HCT116 (cell line): ENCODE measurements at regions not wholly inside any gene's neighbourhood (a gene's known extent, or its start where the extent isn't known, plus 50 kb on each side); places are given as distances from the start of the nearest gene placed in this dataset.

ENCODE experiments used
- CTCF ChIP-seq, 3 experiments: fragments of 200-600 bp in 1 of 3; sonication (generic) in 1 of 3; IDR thresholded peaks in 2 of 3; conservative IDR thresholded peaks in 1 of 3; 2 replicates each; pipeline ENCODE4 v1.5.1; 2012 to 2017; ENCODE audit warnings: low read depth in 2 of 3, low read length in 2 of 3, antibody characterized with exemption in 1 of 3, borderline replicate concordance in 1 of 3, control low read depth in 1 of 3, mild to moderate bottlenecking in 1 of 3, mixed read lengths in 1 of 3, mixed run types in 1 of 3, moderate library complexity in 1 of 3; ENCODE audit not compliant: insufficient read depth in 1 of 3
- MAX ChIP-seq: IDR thresholded peaks from 2 replicates; pipeline ENCODE4 v1.6.1; 2012
- POLR2A ChIP-seq: IDR thresholded peaks from 2 replicates; pipeline ENCODE4 v1.7.0; 2011; ENCODE audit warnings: borderline replicate concordance; ENCODE audit not compliant: insufficient read depth, insufficient read length; ENCODE audit errors: extremely low read depth
- POLR2AphosphoS5 ChIP-seq: IDR thresholded peaks from 2 replicates; pipeline ENCODE4 v1.6.1; 2011; ENCODE audit warnings: mild to moderate bottlenecking, low read depth, low read length, moderate library complexity
- SP1 ChIP-seq: IDR thresholded peaks from 2 replicates; pipeline ENCODE4 v1.6.1; 2012; ENCODE audit warnings: low read depth

GRCh38 chr4:116122124-116122523 lies 963.3 kb downstream of the TRAM1L1 start:
- no peak for TF ChIP-seq SP1
- no peak for TF ChIP-seq POLR2AphosphoS5
- no peak for TF ChIP-seq POLR2A
- no peak for TF ChIP-seq CTCF (IDR thresholded peaks at IDR 0.05 in 2 of 3, conservative IDR thresholded peaks at IDR 0.05 in 1 of 3; ENCODE audit: borderline replicate concordance in 1 of 3, insufficient read depth in 1 of 3, low read depth in 2 of 3, low read length in 2 of 3)
- no peak for TF ChIP-seq MAX
